HG03064 (cell line): ENCODE measurements at regions not wholly inside any gene's neighbourhood (a gene's known extent, or its start where the extent isn't known, plus 50 kb on each side); places are given as distances from the start of the nearest gene placed in this dataset.
"Not testable (repeated sequence)": the region's sequence is repeated elsewhere in the genome, so short reads cannot be mapped to it uniquely, and the experiment has no call there.

Experiments used
- ATAC-seq: cut with Tn5 transposase; IDR thresholded peaks from one replicate; pipeline ENCODE4 v1.9.1; 2021; ENCODE audit warnings: low read depth; ENCODE audit not compliant: unreplicated experiment

GRCh38 chr5:87671146-87671545, 258.4 kb upstream of the CCNH start:
- ATAC-seq = no peak

- no peak for ATAC-seq
Measured at GRCh38 chr5:87665166-87665565, 252.4 kb upstream of the CCNH start.

GRCh38 chr5:87661784-87662566, 249.2 kb upstream of the CCNH start:
- ATAC-seq = no peak

- ATAC-seq = no peak
Measured at GRCh38 chr5:87653242-87653641, 240.5 kb upstream of the CCNH start.

- ATAC-seq = no peak
Measured at GRCh38 chr5:87650284-87650683, 237.6 kb upstream of the CCNH start.

GRCh38 chr5:87649455-87649854, 236.7 kb upstream of the CCNH start:
- ATAC-seq = no peak

- no peak for ATAC-seq
Measured at GRCh38 chr5:87645224-87645623, 232.5 kb upstream of the CCNH start.

GRCh38 chr5:87640902-87641301, 228.2 kb upstream of the CCNH start:
- no peak for ATAC-seq

GRCh38 chr5:87627363-87627762, 214.6 kb upstream of the CCNH start:
- no peak for ATAC-seq

- no peak for ATAC-seq
Measured at GRCh38 chr5:87608385-87608784, 195.7 kb upstream of the CCNH start.

- no peak for ATAC-seq
Measured at GRCh38 chr5:87605663-87606062, 192.9 kb upstream of the CCNH start.

GRCh38 chr5:87599778-87600177, 187.0 kb upstream of the CCNH start:
- ATAC-seq = no peak

GRCh38 chr5:87598460-87598859, 185.7 kb upstream of the CCNH start:
- ATAC-seq = no peak

- ATAC-seq = no peak
Measured at GRCh38 chr5:87594566-87594965, 181.8 kb upstream of the CCNH start.

- ATAC-seq = no peak
Measured at GRCh38 chr5:87589587-87589986, 176.9 kb upstream of the CCNH start.

- ATAC-seq = no peak
Measured at GRCh38 chr5:87588316-87588715, 175.6 kb upstream of the CCNH start.

- not testable (repeated sequence) for ATAC-seq
Measured at GRCh38 chr5:87583704-87584103, 171.0 kb upstream of the CCNH start.

- ATAC-seq = no peak
Measured at GRCh38 chr5:87582149-87582548, 169.4 kb upstream of the CCNH start.

GRCh38 chr5:87581661-87582060, 168.9 kb upstream of the CCNH start:
- ATAC-seq = no peak

GRCh38 chr5:87579678-87580077, 166.9 kb upstream of the CCNH start:
- ATAC-seq = no peak

- no peak for ATAC-seq
Measured at GRCh38 chr5:87576867-87577266, 164.1 kb upstream of the CCNH start.

- ATAC-seq = not testable (repeated sequence)
Measured at GRCh38 chr5:87576306-87576705, 163.6 kb upstream of the CCNH start.

GRCh38 chr5:87574106-87574505, 161.4 kb upstream of the CCNH start:
- no peak for ATAC-seq
